ENCODE measurements at regions not wholly inside any gene's neighbourhood (a gene's known extent, or its start where the extent isn't known, plus 50 kb on each side); places are given as distances from the start of the nearest gene placed in this dataset.
"Not testable (repeated sequence)": the region's sequence is repeated elsewhere in the genome, so short reads cannot be mapped to it uniquely, and the experiment has no call there.

DNA sequence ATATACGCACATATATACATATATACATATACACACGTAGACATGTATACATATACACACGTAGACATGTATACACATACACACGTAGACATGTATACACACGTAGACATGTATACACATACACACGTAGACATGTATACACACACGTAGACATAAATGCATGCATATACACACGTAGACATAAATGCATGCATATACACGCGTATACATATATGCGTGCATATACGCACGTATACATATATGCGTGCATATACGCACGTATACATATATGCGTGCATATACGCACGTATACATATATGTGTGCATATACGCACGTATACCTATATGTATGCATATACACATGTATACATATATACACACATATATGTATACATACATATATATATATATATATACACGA lies 114.9 kb upstream of the XIST start:
- not testable (repeated sequence) for FAIRE-seq; DNase-seq (ENCODE audit: extremely low spot score, insufficient read length, low read depth)

DNA sequence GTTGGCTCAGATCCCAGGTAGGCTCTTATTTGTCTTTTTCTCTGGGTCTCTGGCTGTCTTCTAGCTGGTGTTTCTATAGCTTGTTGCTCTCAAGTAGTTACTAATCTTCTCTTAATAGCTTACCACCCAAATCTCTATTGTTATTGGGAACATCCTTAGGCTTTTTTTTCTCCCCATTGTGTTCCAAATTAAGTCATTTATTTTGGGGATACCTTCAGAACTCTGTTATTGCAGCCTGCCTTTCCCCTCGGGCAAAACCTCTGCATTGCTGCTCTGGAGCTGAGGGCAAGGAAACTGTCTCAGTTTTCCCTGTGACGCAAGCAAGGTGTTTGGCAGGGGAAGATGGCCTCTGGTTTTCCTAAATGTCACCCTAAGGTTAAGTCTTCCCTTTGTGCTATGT lies 113.3 kb upstream of the XIST start:
- no peak for FAIRE-seq

DNA sequence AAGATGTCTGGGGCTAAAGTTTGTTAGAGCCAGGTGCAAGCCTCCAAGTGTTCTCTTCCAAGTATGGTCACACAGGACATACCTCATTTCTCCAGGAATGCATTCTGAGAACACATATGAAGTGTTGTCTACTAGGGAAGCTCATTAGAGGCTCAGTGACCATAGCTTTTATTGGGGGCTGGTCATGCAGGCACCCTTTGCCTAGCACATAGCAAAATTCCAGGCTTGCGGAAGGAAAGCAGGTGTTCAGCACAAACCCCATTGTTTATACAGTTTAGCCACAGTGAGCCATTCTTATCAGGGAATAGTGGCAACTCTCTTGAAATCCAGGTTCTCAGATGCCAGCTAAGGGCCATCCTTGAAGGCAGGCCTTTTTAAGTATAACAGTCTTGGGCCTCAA lies 112.1 kb upstream of the XIST start:
- FAIRE-seq (no peak), DNase-seq (ENCODE audit: extremely low spot score, insufficient read length, low read depth) (no peak)

More for the DNA sequence above, 113.3 kb upstream of the XIST start:
- DNase-seq (ENCODE audit: extremely low spot score, insufficient read length, low read depth): no peak

- no peak for FAIRE-seq
Measured at GRCh38 chrX:73963682-73964081, 111.2 kb upstream of the XIST start.

GRCh38 chrX:73962948-73963347 lies 110.4 kb upstream of the XIST start:
- DNase-seq (ENCODE audit: extremely low spot score, insufficient read length, low read depth): no peak
- FAIRE-seq: no peak

More at GRCh38 chrX:73963682-73964081, 111.2 kb upstream of the XIST start:
- no peak for DNase-seq (ENCODE audit: extremely low spot score, insufficient read length, low read depth)

DNA sequence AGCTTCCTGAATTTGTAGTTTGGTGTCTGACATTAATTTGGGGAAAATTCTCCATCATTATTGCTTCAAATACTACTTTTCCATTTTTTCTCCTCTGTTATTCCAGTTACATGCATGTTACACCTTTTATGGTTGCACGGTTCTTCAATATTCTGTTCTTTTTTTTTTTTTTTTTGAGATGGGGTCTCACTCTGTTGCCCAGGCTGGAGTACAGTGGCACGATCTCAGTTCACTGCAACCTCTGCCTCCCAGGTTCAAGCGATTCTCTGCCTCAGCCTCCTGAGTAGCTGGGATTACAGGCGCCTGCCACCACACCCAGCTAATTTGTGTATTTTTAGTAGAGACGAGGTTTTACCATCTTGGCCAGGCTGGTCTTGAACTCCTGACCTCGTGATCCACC lies 109.4 kb upstream of the XIST start:
- FAIRE-seq; DNase-seq (ENCODE audit: extremely low spot score, insufficient read length, low read depth): not testable (repeated sequence)

DNA sequence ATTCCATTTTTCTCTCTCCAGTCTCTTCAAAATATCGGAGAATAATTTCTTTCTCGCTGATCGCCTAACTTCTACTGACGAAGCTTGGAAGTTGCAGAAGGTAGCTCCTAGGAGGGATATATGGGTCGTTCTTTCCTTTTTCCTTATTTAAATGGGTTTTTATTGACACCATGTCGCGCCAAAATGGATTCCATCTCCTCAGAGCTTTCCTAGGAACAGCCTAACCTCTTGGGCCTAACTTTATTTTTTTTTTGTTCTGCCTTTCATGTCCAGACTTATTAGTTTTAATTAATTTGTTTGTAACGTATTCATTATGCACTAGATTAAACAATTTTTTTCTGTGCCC lies 92.0 kb upstream of the XIST start:
- no peak for DNase-seq (ENCODE audit: extremely low spot score, insufficient read length, low read depth)
- FAIRE-seq: no peak

DNA sequence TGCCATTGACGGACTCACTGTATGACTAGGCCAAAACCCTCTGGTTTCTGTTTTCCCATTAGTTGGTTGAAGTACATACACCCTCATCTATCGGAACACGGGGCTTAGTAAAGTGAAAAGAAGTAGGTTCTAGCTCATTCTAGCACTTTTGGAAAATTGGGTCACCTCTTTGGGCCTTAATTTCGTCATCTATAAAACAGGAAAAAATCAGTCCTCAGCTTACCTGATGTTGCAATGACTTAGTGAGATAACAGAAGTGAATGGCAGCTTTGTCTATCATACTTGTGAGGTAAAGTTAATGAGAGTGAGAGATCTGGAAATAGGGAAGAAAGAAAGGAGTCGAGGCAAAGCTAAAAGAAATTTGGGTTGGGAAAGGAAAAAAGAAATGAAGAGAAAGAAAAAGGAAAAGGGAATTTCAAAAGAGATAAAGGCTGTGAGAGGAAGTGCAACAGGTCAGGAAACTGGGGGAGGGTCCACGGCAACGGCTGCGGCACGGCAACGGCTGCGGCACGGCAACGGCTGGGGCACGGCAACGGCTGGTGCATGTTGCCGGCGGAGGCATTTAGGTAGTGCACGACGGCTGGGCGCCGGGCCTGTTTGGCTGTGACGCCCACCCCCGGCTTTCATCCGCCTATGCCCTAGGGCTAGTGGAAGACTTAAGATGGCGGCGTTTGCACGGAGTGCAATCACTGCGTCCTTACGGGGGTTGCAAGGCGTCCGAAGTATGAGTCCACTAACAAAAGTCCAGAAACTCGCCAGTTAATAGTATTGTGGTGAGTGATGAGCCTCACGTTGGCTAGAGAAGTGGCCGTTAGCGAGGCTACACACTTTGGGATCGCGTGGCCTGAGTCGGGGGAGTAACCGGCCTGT lies 91.4 kb upstream of the XIST start:
- peak; percentile 59 for DNase-seq (ENCODE audit: extremely low spot score, insufficient read length, low read depth)
- peak; percentile 86 for FAIRE-seq

GRCh38 chrX:73940893-73941470 lies 88.5 kb upstream of the XIST start:
- DNase-seq (ENCODE audit: extremely low spot score, insufficient read length, low read depth): no peak
- FAIRE-seq: no peak

DNA sequence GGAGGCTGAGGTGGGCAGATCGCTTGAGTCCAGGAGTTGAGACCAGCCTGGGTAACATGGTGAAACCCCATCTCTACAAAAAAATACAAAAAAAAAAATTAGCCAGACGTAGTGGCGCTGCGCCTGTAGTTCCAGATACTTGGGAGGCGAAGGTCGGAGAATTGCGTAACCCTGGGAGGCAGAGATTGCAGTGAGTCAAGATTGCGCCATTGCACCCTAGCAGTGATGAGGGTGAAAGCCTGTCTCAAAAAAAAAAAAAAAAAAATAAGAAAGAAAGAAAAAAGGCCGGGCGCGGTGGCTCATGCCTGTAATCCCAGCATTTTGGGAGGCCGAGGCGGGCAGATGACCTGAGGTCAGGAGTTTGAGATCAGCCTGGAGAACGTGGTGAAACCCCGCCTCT lies 85.3 kb upstream of the XIST start:
- DNase-seq (ENCODE audit: extremely low spot score, insufficient read length, low read depth); FAIRE-seq: not testable (repeated sequence)

DNA sequence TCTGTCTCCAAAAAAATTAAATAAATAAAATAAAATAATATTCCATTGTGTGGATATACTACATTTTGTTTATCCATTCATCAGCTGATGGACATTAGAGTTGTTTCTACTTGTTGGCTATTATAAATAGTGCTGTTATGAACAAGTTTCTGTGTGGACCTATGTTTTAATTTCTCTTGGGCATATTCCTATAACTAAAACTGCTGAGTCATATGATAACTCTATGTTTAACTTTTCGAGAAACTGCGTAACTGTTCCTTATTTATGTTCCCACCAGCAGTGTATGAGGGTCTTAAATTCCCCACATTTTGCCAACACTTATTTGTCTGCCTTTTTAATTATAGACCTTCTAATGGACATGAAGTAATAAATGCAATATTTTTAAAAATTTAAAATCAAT lies 80.0 kb upstream of the XIST start:
- DNase-seq (ENCODE audit: extremely low spot score, insufficient read length, low read depth): no peak
- FAIRE-seq: no peak

- DNase-seq (ENCODE audit: extremely low spot score, insufficient read length, low read depth) (no peak), FAIRE-seq (no peak)
Measured at GRCh38 chrX:73930300-73930699, 77.8 kb upstream of the XIST start.

DNA sequence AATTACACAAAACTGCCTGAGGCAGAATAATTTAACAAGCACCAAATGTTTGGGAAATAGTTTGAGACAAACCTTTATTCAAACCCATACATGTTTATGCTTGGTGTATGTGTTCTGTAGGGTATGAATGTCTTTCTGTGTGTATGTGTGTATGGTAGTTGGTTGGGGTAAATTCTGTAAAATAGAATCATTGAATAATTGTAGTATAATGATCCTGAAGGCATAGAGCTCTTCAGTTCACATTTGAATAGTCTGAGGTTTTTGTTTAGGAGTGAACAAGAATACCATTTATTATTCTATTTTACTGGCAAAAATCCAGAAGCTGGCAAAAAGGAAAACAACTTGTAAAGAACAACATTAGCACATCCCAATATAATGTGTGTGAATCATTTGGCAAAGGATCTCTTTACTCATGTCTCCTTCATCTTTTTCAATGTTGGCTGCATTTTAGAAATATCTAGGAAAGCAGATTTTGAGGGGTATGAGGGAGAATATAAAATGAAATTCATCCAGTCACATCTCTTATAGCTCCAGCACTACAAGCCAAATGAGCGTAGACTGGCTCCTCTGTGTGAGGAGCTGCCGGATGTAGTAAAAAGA lies 70.4 kb upstream of the XIST start:
- FAIRE-seq: no peak

DNA sequence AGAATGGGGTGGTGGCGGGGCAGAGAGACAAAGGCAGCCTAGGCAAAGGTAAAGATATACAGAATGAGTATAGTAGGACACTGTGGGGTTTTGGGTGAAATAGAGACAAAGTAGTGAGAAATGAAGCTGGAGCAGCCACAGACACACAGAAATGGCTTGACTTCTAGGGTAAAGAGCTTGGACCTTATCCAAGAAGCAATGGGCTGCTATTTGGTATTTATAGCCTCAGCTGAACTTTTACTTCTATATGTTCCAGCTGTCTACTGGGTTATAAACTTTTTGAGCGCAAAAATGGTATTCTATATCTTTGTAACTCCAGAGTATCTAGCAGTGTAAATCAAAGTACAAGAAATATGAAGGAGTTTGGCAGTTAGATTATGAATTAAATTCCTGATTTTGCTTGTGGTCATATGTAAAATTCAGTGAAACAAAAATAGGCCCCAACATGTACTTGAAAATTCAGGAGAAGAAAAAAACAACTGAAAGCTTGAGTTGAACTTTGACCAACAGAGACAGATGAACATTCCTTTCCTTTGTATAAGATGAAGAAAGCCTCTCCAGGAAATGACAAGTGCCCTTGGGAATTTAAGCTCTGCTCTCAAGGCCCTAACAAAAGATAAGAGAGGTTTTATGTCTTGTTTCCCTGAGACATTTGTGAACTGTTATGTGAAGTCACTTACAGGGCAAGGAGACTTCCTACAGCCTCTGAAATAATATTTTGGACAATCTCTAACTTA lies 64.6 kb upstream of the XIST start:
- DNase-seq (ENCODE audit: extremely low spot score, insufficient read length, low read depth): no peak
- FAIRE-seq: peak; percentile 53

More for the DNA sequence above, 70.4 kb upstream of the XIST start:
- no peak for DNase-seq (ENCODE audit: extremely low spot score, insufficient read length, low read depth)

- no peak for DNase-seq (ENCODE audit: extremely low spot score, insufficient read length, low read depth)
- no peak for FAIRE-seq
Measured at GRCh38 chrX:73916489-73916888, 64.0 kb upstream of the XIST start.

DNA sequence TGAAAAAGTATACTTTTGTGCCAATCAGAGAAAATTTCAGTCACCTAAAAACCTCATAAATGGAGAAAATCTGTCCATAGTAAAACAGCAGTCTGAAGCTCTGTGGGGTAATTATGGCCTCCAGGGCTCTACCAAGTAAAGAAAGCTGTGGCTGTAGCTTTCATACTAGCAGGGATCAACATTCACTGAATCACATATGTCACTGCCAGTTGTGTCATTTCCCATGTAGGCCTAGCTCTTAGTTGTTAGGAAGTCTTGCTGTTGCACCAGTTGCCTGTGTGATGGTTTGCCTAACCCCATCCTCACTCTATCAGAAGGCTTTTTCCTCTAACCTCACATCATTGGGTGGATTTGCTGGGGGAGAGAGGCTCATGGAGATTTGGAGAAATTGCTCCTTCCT lies 62.3 kb upstream of the XIST start:
- not testable (repeated sequence) for DNase-seq (ENCODE audit: extremely low spot score, insufficient read length, low read depth); FAIRE-seq

DNA sequence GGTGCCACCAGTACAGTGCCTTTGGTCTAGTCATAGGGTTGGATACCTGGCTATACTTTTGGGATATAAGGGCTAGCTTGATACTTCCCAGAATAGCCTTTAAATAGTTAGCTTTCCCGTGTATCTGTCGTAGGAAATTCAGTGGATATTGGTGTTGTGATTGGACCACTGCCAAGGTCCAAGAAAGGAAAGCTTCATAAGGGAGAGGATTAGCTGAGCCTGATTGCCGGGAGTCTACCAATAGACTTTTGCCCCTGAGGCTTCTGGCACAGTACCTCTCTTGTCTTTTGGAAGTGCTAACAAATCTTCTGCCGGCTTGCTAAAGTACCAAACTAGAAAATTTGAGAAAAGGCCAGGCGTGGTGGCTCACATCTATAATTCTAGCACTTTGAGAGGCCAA lies 61.1 kb upstream of the XIST start:
- DNase-seq (ENCODE audit: extremely low spot score, insufficient read length, low read depth) (no peak), FAIRE-seq (no peak)

DNA sequence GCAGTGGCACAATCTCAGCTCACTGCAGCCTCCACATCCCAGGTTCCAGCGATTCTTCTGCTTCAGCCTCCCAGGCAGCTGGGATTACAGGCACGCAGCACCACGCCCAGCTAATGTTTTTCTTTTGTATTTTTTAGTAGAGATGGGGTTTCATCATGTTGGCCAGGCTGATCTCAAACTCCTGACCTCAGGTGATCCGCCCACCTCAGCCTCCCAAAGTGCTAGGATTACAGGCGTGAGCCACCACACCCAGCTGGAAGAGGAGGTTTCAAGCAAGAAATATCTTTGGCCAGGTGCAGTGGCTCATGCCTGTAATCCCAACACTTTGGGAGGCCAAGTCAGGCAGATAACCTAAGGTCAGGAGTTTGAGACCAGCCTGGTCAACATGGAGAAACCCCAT lies 59.4 kb upstream of the XIST start:
- not testable (repeated sequence) for DNase-seq (ENCODE audit: extremely low spot score, insufficient read length, low read depth); FAIRE-seq

DNA sequence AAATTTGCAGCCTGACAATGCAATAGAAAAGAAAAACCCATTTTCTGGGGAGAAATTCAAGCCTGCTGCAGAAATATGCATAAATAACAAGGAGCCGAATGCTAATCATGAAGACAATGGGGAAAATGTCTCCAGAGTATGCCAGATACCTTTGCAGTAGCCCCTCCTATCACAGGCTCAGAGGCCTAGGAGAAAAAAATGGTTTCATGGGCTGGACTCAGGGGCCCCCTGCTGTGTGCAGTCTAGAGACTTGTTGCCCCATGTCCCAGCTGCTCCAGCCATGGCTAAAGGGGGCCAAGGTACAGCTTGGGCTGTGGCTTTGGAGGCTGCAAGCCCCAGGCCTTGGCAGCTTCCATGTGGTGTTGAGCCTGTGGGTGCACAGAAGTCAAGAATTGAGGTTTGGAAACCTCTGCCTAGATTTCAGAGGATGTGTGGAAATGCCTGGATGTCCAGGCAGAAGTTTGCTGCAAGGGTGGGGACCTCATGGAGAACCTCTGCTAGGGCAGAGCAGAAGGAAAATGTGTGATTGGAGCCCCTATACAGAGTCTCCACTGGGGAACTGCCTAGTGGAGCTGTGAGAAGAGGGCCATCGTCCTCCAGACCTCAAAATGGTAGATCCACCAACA lies 53.3 kb upstream of the XIST start:
- DNase-seq (ENCODE audit: extremely low spot score, insufficient read length, low read depth); FAIRE-seq: not testable (repeated sequence)

DNA sequence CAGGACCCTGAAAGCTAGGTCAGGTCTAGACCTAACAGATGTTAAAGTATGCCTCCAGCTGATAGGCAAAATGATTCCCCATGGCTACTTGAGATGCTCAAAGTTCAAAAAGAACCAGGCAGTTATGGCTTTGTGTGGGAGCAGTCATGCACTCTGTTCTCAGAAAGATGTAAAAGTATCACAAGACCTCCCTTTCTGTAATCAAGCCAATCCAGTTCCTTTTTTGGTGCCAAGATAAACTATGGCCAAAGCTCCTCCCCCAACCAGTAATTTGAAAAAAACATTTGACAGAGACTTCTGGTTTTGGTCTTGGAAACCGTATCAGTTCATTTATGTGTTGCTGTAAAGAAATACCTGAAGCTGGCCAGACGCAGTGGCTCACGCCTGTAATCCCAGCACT lies 51.4 kb upstream of the XIST start:
- DNase-seq (ENCODE audit: extremely low spot score, insufficient read length, low read depth) (no peak), FAIRE-seq (no peak)

All from GM18507 (cell line).